ENCODE measurements at regions not wholly inside any gene's neighbourhood (a gene's known extent, or its start where the extent isn't known, plus 50 kb on each side); places are given as distances from the start of the nearest gene placed in this dataset.

DNA sequence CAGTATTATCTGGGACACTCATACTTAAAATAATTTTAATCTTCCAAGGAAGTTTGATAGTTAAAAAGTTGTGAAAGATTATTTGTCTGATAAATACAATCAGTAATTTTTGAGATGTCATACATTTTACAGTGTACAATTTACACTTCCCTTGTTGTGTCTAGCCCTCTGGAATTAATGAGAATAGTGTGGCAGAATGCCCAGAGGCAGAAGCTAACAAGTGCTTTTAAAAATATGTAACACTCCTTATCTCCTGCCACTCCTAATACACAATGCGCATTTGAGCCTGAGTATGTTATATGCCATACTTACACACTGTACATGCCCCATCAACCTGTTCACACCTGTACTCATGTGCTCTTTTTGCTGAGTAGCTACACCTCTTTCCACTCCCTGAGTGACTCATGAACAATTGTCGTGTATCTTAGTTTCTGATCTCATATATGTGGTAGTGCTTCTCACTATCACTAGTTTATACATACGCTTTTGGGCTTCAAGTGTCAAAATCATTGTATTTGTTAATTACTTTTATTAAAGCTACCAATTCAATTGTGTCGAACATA lies 106.9 kb upstream of the GNAI1 start:
- TF ChIP-seq POLR2AphosphoS5 (IDR thresholded peaks at IDR 0.05; ENCODE audit: borderline replicate concordance, low read depth, low read length) (no peak), EZH2 (IDR thresholded peaks at IDR 0.05) (no peak), FOXP2 (optimal IDR thresholded peaks at IDR 0.05; ENCODE audit: control extremely low read depth, extremely low read length, insufficient read depth) (no peak)
